Skeletal muscle tissue (tissue), 3 donors: ENCODE measurements at regions not wholly inside any gene's neighbourhood (a gene's known extent, or its start where the extent isn't known, plus 50 kb on each side); places are given as distances from the start of the nearest gene placed in this dataset.

Source experiments
- H3K27ac ChIP-seq: one replicate; pipeline ENCODE4 v1.7.0; 2013; ENCODE audit warnings: mild to moderate bottlenecking, low read depth, low read length, inconsistent platforms
- H3K27me3 ChIP-seq, 3 donors: one replicate each; pipeline ENCODE4 v1.7.0; 2013; ENCODE audit warnings: low read length in 3 of 3; ENCODE audit not compliant: control insufficient read depth in 3 of 3, insufficient read depth in 3 of 3
- H3K36me3 ChIP-seq, 3 donors: one replicate each; pipeline ENCODE4 v1.7.0; 2013; ENCODE audit warnings: low read length in 3 of 3; ENCODE audit not compliant: control insufficient read depth in 3 of 3, insufficient read depth in 3 of 3
- H3K4me1 ChIP-seq, 3 donors: one replicate each; pipeline ENCODE4 v1.7.0; 2013; ENCODE audit warnings: low read length in 3 of 3, mild to moderate bottlenecking in 3 of 3; ENCODE audit not compliant: control insufficient read depth in 3 of 3, insufficient read depth in 3 of 3
- H3K4me3 ChIP-seq, 3 donors: one replicate each; pipeline ENCODE4 v1.7.0; 2013; ENCODE audit warnings: low read length in 3 of 3
- H3K9ac ChIP-seq, 3 donors: one replicate each; pipeline ENCODE4 v1.7.0; 2013; ENCODE audit warnings: low read length in 3 of 3, mild to moderate bottlenecking in 3 of 3, moderate library complexity in 2 of 3, low read depth in 1 of 3
- H3K9me3 ChIP-seq, 3 donors: one replicate each; pipeline ENCODE4 v1.7.0; 2013; ENCODE audit warnings: low read length in 3 of 3; ENCODE audit not compliant: control insufficient read depth in 3 of 3
- donor health status: Osteomylitis.

DNA sequence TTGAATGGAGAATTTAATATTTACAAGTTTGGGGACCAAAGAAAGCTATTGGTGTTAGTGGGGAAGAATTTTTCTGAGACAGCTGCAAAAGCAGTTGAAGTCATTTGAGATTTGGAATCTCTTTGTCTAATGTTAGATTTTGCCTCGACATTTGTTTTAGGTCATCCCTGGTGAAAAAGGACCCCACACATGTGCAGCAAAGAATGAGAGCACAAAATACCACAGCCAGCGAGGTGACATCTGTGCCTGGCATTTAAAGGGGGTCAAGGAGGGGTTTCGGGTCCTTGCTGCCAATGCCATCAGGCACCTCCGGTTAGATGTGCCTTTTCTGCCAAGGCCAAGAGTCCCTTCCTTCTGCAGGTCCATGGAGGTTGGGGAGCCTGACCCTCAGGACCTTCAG is 173.3 kb downstream of the TRIB2 start:
- Histone ChIP-seq H3K36me3 (no peaks in the 10 kb centered on the region), H3K27ac (no peak overlapping the region), H3K27me3 (no peaks in the 10 kb centered on the region), H3K9ac (no peak overlapping the region), H3K4me1 (peaks cover 2 to 9% (median 8%) of the 10 kb centered on the region in 3 donors), H3K9me3 (peaks cover 3 to 14% (median 5%) of the 10 kb centered on the region in 3 donors), H3K4me3 (no peak overlapping the region)

GRCh38 chr2:12890481-12890991 is 173.8 kb downstream of the TRIB2 start:
- peaks cover 3 to 14% (median 6%) of the 10 kb centered on the region in 3 donors for H3K9me3 ChIP-seq
- no peaks in the 10 kb centered on the region for H3K36me3 ChIP-seq
- H3K27me3 ChIP-seq: no peaks in the 10 kb centered on the region
- no peak overlapping the region for H3K4me3 ChIP-seq
- no peak overlapping the region for H3K9ac ChIP-seq
- H3K4me1 ChIP-seq: peaks cover 0 to 4% (median 3%) of the 10 kb centered on the region in 3 donors
- no peak overlapping the region for H3K27ac ChIP-seq

DNA sequence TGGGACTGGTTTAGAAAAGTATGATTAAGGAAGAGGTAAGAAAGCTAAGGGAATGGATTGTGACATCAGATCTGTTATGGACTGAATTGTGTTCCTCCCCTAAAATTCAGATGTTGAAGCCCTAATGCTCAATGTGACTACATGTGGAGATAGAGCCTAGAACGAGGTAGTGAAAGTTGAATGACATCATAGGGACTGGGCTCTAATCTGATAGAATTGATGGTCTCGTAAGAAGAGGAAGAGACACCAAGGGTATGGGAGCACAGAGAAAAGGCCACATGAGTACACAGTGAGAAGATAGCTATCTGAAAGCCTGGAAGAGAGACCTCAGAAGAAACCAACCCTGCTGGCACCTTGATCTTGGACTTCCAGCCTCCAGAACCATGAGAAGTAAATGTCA is 178.3 kb downstream of the TRIB2 start:
- no peaks in the 10 kb centered on the region for H3K4me1 ChIP-seq
- no peaks in the 10 kb centered on the region for H3K27me3 ChIP-seq
- H3K36me3 ChIP-seq: no peaks in the 10 kb centered on the region
- H3K9ac ChIP-seq: no peak overlapping the region
- no peak overlapping the region for H3K4me3 ChIP-seq
- no peak overlapping the region for H3K27ac ChIP-seq
- H3K9me3 ChIP-seq: peaks cover 3 to 14% (median 6%) of the 10 kb centered on the region in 3 donors

- Histone ChIP-seq H3K27me3 (no peaks in the 10 kb centered on the region), H3K36me3 (no peaks in the 10 kb centered on the region), H3K9ac (no peak overlapping the region), H3K4me3 (no peak overlapping the region), H3K4me1 (no peaks in the 10 kb centered on the region), H3K27ac (no peak overlapping the region), H3K9me3 (peaks cover 3 to 14% (median 6%) of the 10 kb centered on the region in 3 donors)
Observed at GRCh38 chr2:12896318-12896982, 179.7 kb downstream of the TRIB2 start.

DNA sequence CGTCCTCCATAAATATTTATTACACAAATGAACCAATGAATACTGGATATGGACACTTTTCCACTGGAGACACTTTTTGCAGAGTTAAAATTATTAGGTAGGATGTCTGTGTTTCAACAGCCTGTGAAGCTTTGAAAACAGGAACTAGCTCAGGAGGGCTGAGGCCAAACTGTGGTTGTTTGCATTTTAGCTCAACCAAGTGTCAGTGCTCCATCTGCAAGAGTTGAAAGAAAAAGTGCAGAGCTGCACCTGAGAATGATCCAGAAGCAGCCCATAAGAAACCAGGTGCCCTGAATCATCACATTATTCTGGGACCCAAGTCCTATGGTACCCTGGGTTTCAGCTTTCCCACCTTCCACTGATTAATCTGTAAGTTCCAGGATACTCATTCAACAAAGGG is 180.4 kb downstream of the TRIB2 start:
- Histone ChIP-seq H3K9ac (no peak overlapping the region), H3K36me3 (no peaks in the 10 kb centered on the region), H3K4me3 (no peak overlapping the region), H3K27me3 (no peaks in the 10 kb centered on the region), H3K4me1 (no peaks in the 10 kb centered on the region), H3K27ac (no peak overlapping the region), H3K9me3 (peaks cover 3 to 8% (median 6%) of the 10 kb centered on the region in 3 donors)

- Histone ChIP-seq H3K4me1 (no peaks in the 10 kb centered on the region), H3K4me3 (no peak overlapping the region), H3K36me3 (no peaks in the 10 kb centered on the region), H3K9ac (no peak overlapping the region), H3K27ac (no peak overlapping the region), H3K9me3 (no peaks in the 10 kb centered on the region), H3K27me3 (no peaks in the 10 kb centered on the region)
Observed at GRCh38 chr2:12903272-12903671, 186.5 kb downstream of the TRIB2 start.

GRCh38 chr2:12910431-12910830 is 193.7 kb downstream of the TRIB2 start:
- H3K9me3 ChIP-seq: no peaks in the 10 kb centered on the region
- H3K4me3 ChIP-seq: no peak overlapping the region
- H3K27ac ChIP-seq: no peak overlapping the region
- H3K4me1 ChIP-seq: no peaks in the 10 kb centered on the region
- no peaks in the 10 kb centered on the region for H3K36me3 ChIP-seq
- H3K9ac ChIP-seq: no peak overlapping the region
- no peaks in the 10 kb centered on the region for H3K27me3 ChIP-seq

GRCh38 chr2:12915787-12916186 is 199.1 kb downstream of the TRIB2 start:
- H3K27ac ChIP-seq: no peak overlapping the region
- H3K9me3 ChIP-seq: no peaks in the 10 kb centered on the region
- H3K4me1 ChIP-seq: peaks cover 0 to 3% (median 2%) of the 10 kb centered on the region in 3 donors
- H3K27me3 ChIP-seq: no peaks in the 10 kb centered on the region
- no peaks in the 10 kb centered on the region for H3K36me3 ChIP-seq
- no peak overlapping the region for H3K9ac ChIP-seq
- no peak overlapping the region for H3K4me3 ChIP-seq

GRCh38 chr2:12918138-12918834 is 201.6 kb downstream of the TRIB2 start:
- Histone ChIP-seq H3K9me3 (no peaks in the 10 kb centered on the region), H3K27ac (peak overlapping the region; percentile 51), H3K36me3 (no peaks in the 10 kb centered on the region), H3K4me1 (peaks cover 0 to 3% (median 2%) of the 10 kb centered on the region in 3 donors), H3K4me3 (no peak overlapping the region), H3K27me3 (no peaks in the 10 kb centered on the region), H3K9ac (no peak overlapping the region)

DNA sequence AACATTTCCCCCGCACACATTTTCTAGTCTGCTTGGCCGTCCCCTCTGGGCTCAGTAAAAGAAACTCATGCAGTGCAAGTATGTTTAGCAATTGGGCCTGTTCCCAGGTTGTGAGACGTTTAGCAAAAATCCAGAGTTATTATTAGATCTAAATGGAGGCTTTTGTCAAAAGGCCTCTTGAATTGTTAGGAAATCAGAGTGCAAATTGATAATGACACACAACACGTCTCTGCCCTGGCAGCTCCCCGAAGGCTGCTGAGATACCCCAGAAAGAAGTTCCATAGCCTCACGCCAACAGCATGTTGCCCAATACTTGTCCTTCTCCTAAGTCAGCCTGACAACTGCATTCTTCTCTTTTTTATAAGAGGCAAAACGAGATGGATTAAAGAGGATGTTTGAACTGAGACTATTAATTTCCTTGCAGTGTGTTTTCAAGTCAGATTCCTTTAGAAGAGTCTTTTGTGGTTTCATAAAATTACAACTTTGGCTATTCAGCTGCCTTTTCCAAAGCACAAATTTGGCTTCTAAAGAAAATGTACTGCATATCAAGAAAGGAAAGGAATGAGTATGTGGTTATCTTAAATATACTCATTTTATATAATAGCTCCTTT is 202.2 kb downstream of the TRIB2 start:
- Histone ChIP-seq H3K4me1 (peaks cover 0 to 3% (median 2%) of the 10 kb centered on the region in 3 donors), H3K9me3 (no peaks in the 10 kb centered on the region), H3K36me3 (no peaks in the 10 kb centered on the region), H3K27ac (peak overlapping the region; percentile 51), H3K4me3 (no peak overlapping the region), H3K27me3 (no peaks in the 10 kb centered on the region), H3K9ac (no peak overlapping the region)
